BLaER1 treated with 17β-estradiol and CSF1 and Interleukin-3, amounts not matched to agents 10 nM and 100 nM (cell line): ENCODE measurements at regions not wholly inside any gene's neighbourhood (a gene's known extent, or its start where the extent isn't known, plus 50 kb on each side); places are given as distances from the start of the nearest gene placed in this dataset.

Experiments used
- H3K27ac ChIP-seq, 11 experiments: shearing (Covaris generic); formaldehyde crosslinking; 2 replicates each; pipeline ENCODE4 v1.8.1; 2022
- H3K27me3 ChIP-seq, 11 experiments: shearing (Covaris generic); formaldehyde crosslinking; 2 replicates each; pipeline ENCODE4 v1.8.1; 2022
- H3K36me3 ChIP-seq, 11 experiments: shearing (Covaris generic); formaldehyde crosslinking; 2 replicates each; pipeline ENCODE4 v1.8.1; 2022
- H3K4me1 ChIP-seq, 10 experiments: shearing (Covaris generic); formaldehyde crosslinking; 2 replicates each; pipeline ENCODE4 v1.8.1; 2022
- H3K4me2 ChIP-seq, 11 experiments: shearing (Covaris generic); formaldehyde crosslinking; 2 replicates each; pipeline ENCODE4 v1.8.1; 2022
- H3K4me3 ChIP-seq, 10 experiments: shearing (Covaris generic); formaldehyde crosslinking; 2 replicates each; pipeline ENCODE4 v1.8.1; 2022
- H3K9ac ChIP-seq, 11 experiments: shearing (Covaris generic); formaldehyde crosslinking; 2 replicates each; pipeline ENCODE4 v1.8.1; 2022
- H3K9me3 ChIP-seq, 11 experiments: shearing (Covaris generic); formaldehyde crosslinking; replicated peaks in 1 of 11; 2 replicates each; pipeline ENCODE4 v1.8.1; 2022
- H4K20me1 ChIP-seq, 11 experiments: shearing (Covaris generic); formaldehyde crosslinking; 2 replicates each; pipeline ENCODE4 v1.8.1; 2022
- Cebpa-rat ChIP-seq, 11 experiments: shearing (Covaris generic); IDR thresholded peaks; 2 replicates each; pipeline ENCODE4 v1.8.1; 2022

GRCh38 chr10:128837478-128837877, 629.6 kb upstream of the MGMT start:
- Histone ChIP-seq H4K20me1 (0 out of 22 replicates have a peak, but pooled peaks cover 0 to 4% (median 0%) of the 10 kb centered on the region in 11 experiments), H3K4me2 (no peak overlapping the region), H3K27me3 (no peaks in the 10 kb centered on the region)

GRCh38 chr10:128839134-128839533, 627.9 kb upstream of the MGMT start:
- TF ChIP-seq Cebpa-rat (IDR thresholded peaks at IDR 0.05) = no peak
- H3K4me3 ChIP-seq = no peak overlapping the region
- no peak overlapping the region for H3K4me2 ChIP-seq
- no peaks in the 10 kb centered on the region for H3K4me1 ChIP-seq
- no peaks in the 10 kb centered on the region for H3K27me3 ChIP-seq
- no peaks in the 10 kb centered on the region for H3K9me3 ChIP-seq
- H3K9ac ChIP-seq = no peak overlapping the region
- 0 out of 22 replicates have a peak, but pooled peaks cover 0 to 4% (median 0%) of the 10 kb centered on the region in 11 experiments for H4K20me1 ChIP-seq
- H3K27ac ChIP-seq = no peak overlapping the region
- H3K36me3 ChIP-seq = no peaks in the 10 kb centered on the region

More at GRCh38 chr10:128837478-128837877, 629.6 kb upstream of the MGMT start:
- no peaks in the 10 kb centered on the region for H3K9me3 ChIP-seq
- H3K27ac ChIP-seq = no peak overlapping the region
- no peak overlapping the region for H3K9ac ChIP-seq
- H3K4me1 ChIP-seq = no peaks in the 10 kb centered on the region
- no peak overlapping the region for H3K4me3 ChIP-seq
- TF ChIP-seq Cebpa-rat (IDR thresholded peaks at IDR 0.05) = no peak
- no peaks in the 10 kb centered on the region for H3K36me3 ChIP-seq

GRCh38 chr10:128839701-128840100, 627.3 kb upstream of the MGMT start:
- no peak overlapping the region for H3K9ac ChIP-seq
- no peaks in the 10 kb centered on the region for H3K36me3 ChIP-seq
- H4K20me1 ChIP-seq = 0 out of 22 replicates have a peak, but pooled peaks cover 0 to 4% (median 0%) of the 10 kb centered on the region in 11 experiments
- no peak overlapping the region for H3K27ac ChIP-seq
- no peaks in the 10 kb centered on the region for H3K27me3 ChIP-seq
- H3K9me3 ChIP-seq = no peaks in the 10 kb centered on the region
- TF ChIP-seq Cebpa-rat (IDR thresholded peaks at IDR 0.05) = no peak
- H3K4me3 ChIP-seq = no peak overlapping the region
- no peaks in the 10 kb centered on the region for H3K4me1 ChIP-seq
- H3K4me2 ChIP-seq = no peak overlapping the region

- Histone ChIP-seq H4K20me1 (0 out of 22 replicates have a peak, but pooled peaks cover 0 to 2% (median 0%) of the 10 kb centered on the region in 11 experiments), H3K27me3 (no peaks in the 10 kb centered on the region)
- TF ChIP-seq Cebpa-rat (IDR thresholded peaks at IDR 0.05) = no peak
These were observed 623.1 kb upstream of the MGMT start for GRCh38 chr10:128843972-128844371.

GRCh38 chr10:128846927-128847326, 620.1 kb upstream of the MGMT start:
- Histone ChIP-seq H3K27ac (no peak overlapping the region), H3K4me3 (no peak overlapping the region), H4K20me1 (no peaks in the 10 kb centered on the region), H3K9me3 (no peaks in the 10 kb centered on the region), H3K4me2 (no peak overlapping the region), H3K36me3 (no peaks in the 10 kb centered on the region), H3K4me1 (peaks cover 0 to 2% (median 0%) of the 10 kb centered on the region in 10 experiments; a peak in 1 of 20 replicates), H3K27me3 (no peaks in the 10 kb centered on the region), H3K9ac (no peak overlapping the region)
- no peak for TF ChIP-seq Cebpa-rat (IDR thresholded peaks at IDR 0.05)

More at GRCh38 chr10:128843972-128844371, 623.1 kb upstream of the MGMT start:
- H3K9ac ChIP-seq = no peak overlapping the region
- no peak overlapping the region for H3K4me2 ChIP-seq
- no peaks in the 10 kb centered on the region for H3K9me3 ChIP-seq
- no peaks in the 10 kb centered on the region for H3K36me3 ChIP-seq
- no peak overlapping the region for H3K4me3 ChIP-seq
- no peaks in the 10 kb centered on the region for H3K4me1 ChIP-seq
- H3K27ac ChIP-seq = no peak overlapping the region

- TF ChIP-seq Cebpa-rat (IDR thresholded peaks at IDR 0.05) = no peak
- no peak overlapping the region for H3K4me2 ChIP-seq
- H3K9me3 ChIP-seq = no peaks in the 10 kb centered on the region
- H3K27ac ChIP-seq = no peak overlapping the region
- no peaks in the 10 kb centered on the region for H4K20me1 ChIP-seq
- H3K4me3 ChIP-seq = no peak overlapping the region
- no peaks in the 10 kb centered on the region for H3K27me3 ChIP-seq
- H3K36me3 ChIP-seq = no peaks in the 10 kb centered on the region
- peaks cover 0 to 7% (median 0%) of the 10 kb centered on the region in 10 experiments; a peak in 2 of 20 replicates for H3K4me1 ChIP-seq
- H3K9ac ChIP-seq = no peak overlapping the region
These were observed 618.2 kb upstream of the MGMT start for GRCh38 chr10:128848810-128849209.

- Histone ChIP-seq H3K4me3 (no peak overlapping the region), H3K27me3 (no peaks in the 10 kb centered on the region), H3K36me3 (no peaks in the 10 kb centered on the region), H3K4me2 (no peak overlapping the region), H3K4me1 (peaks cover 0 to 7% (median 0%) of the 10 kb centered on the region in 10 experiments; a peak in 2 of 20 replicates), H3K9ac (no peak overlapping the region), H4K20me1 (no peaks in the 10 kb centered on the region), H3K27ac (no peak overlapping the region), H3K9me3 (no peaks in the 10 kb centered on the region)
- no peak for TF ChIP-seq Cebpa-rat (IDR thresholded peaks at IDR 0.05)
These were observed 616.4 kb upstream of the MGMT start for GRCh38 chr10:128850647-128851046.

- Histone ChIP-seq H4K20me1 (no peaks in the 10 kb centered on the region), H3K4me2 (no peak overlapping the region), H3K4me1 (peaks cover 0 to 7% (median 0%) of the 10 kb centered on the region in 10 experiments; a peak in 2 of 20 replicates), H3K4me3 (no peak overlapping the region), H3K27me3 (no peaks in the 10 kb centered on the region), H3K9me3 (no peaks in the 10 kb centered on the region), H3K27ac (no peak overlapping the region), H3K36me3 (no peaks in the 10 kb centered on the region), H3K9ac (no peak overlapping the region)
- TF ChIP-seq Cebpa-rat (IDR thresholded peaks at IDR 0.05) = no peak
These were observed 615.8 kb upstream of the MGMT start for GRCh38 chr10:128851281-128851680.

- no peaks in the 10 kb centered on the region for H3K27me3 ChIP-seq
- H3K9me3 ChIP-seq = no peaks in the 10 kb centered on the region
- no peaks in the 10 kb centered on the region for H3K36me3 ChIP-seq
- no peak for TF ChIP-seq Cebpa-rat (IDR thresholded peaks at IDR 0.05)
- H3K4me2 ChIP-seq = no peak overlapping the region
- H3K4me3 ChIP-seq = no peak overlapping the region
- H4K20me1 ChIP-seq = no peaks in the 10 kb centered on the region
- H3K4me1 ChIP-seq = peaks cover 0 to 7% (median 0%) of the 10 kb centered on the region in 10 experiments; a peak in 2 of 20 replicates
- H3K27ac ChIP-seq = no peak overlapping the region
- H3K9ac ChIP-seq = no peak overlapping the region
These were observed 615.3 kb upstream of the MGMT start for GRCh38 chr10:128851726-128852125.

- Histone ChIP-seq H3K9me3 (no peaks in the 10 kb centered on the region), H3K27me3 (no peaks in the 10 kb centered on the region), H3K4me2 (no peak overlapping the region), H3K36me3 (no peaks in the 10 kb centered on the region), H4K20me1 (no peaks in the 10 kb centered on the region), H3K4me3 (no peak overlapping the region), H3K9ac (no peak overlapping the region), H3K27ac (no peak overlapping the region), H3K4me1 (peaks cover 0 to 7% (median 0%) of the 10 kb centered on the region in 10 experiments; a peak in 2 of 20 replicates)
- TF ChIP-seq Cebpa-rat (IDR thresholded peaks at IDR 0.05) = no peak
These were observed 614.6 kb upstream of the MGMT start for GRCh38 chr10:128852449-128852848.
